Neural cell (in vitro differentiated cells): ENCODE measurements at regions not wholly inside any gene's neighbourhood (a gene's known extent, or its start where the extent isn't known, plus 50 kb on each side); places are given as distances from the start of the nearest gene placed in this dataset.

Experiments
- EP300 ChIP-seq: fragments of 450-650 bp; conservative IDR thresholded peaks from 2 replicates; pipeline ENCODE4 v1.6.1; 2014; ENCODE audit warnings: antibody characterized with exemption, mild to moderate bottlenecking, moderate library complexity; ENCODE audit not compliant: poor library complexity, severe bottlenecking
- EZH2 ChIP-seq: fragments of 200-600, 300-800 bp; shearing (Covaris generic), sonication (generic); IDR thresholded peaks from 2 replicates; pipeline ENCODE4 v1.6.1; 2014; ENCODE audit warnings: antibody characterized with exemption, low read length, borderline replicate concordance, mild to moderate bottlenecking; ENCODE audit not compliant: insufficient read depth, poor library complexity, severe bottlenecking
- POLR2AphosphoS5 ChIP-seq: IDR thresholded peaks from 2 replicates; pipeline ENCODE4 v1.6.1; 2012
- RAD21 ChIP-seq: fragments of 450-650 bp; conservative IDR thresholded peaks from 2 replicates; pipeline ENCODE4 v1.6.1; 2014; ENCODE audit warnings: antibody characterized with exemption, mild to moderate bottlenecking, moderate library complexity
- TF ChIP-seq, protein P1 (sequence below): fragments of 450-650 bp; IDR thresholded peaks from 2 replicates; pipeline ENCODE4 v1.5.1; 2014; ENCODE audit warnings: antibody characterized with exemption, mild to moderate bottlenecking, moderate library complexity; ENCODE audit not compliant: poor library complexity, severe bottlenecking
- TF ChIP-seq, protein P2 (sequence below): IDR thresholded peaks from 2 replicates; pipeline ENCODE4 v1.6.1; 2012; ENCODE audit warnings: borderline replicate concordance

DNA sequence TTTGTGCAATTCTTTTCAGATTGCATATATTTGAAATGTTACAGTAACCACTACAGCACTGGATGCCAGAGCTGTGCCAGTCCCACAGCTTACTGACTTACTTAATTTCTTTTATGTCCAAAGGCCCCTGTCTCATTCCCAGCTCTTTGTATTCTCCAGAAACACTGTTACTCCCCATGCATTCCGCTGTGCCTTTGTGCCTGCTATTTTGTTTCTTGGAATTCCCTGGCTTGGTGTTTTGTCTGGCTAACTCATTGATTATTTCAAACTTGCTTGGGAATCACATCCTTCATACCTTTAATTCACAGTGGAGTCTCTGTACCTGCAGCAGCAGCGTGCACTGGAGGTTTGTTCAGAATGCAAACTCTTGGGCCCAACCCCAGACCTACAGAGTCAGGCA lies 601.9 kb upstream of the DDX18 start:
- TF ChIP-seq, protein P1, sequence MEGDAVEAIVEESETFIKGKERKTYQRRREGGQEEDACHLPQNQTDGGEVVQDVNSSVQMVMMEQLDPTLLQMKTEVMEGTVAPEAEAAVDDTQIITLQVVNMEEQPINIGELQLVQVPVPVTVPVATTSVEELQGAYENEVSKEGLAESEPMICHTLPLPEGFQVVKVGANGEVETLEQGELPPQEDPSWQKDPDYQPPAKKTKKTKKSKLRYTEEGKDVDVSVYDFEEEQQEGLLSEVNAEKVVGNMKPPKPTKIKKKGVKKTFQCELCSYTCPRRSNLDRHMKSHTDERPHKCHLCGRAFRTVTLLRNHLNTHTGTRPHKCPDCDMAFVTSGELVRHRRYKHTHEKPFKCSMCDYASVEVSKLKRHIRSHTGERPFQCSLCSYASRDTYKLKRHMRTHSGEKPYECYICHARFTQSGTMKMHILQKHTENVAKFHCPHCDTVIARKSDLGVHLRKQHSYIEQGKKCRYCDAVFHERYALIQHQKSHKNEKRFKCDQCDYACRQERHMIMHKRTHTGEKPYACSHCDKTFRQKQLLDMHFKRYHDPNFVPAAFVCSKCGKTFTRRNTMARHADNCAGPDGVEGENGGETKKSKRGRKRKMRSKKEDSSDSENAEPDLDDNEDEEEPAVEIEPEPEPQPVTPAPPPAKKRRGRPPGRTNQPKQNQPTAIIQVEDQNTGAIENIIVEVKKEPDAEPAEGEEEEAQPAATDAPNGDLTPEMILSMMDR: no peak
- TF ChIP-seq EP300 (no peak), EZH2 (no peak), POLR2AphosphoS5 (no peak), RAD21 (no peak)
- TF ChIP-seq, protein P2, sequence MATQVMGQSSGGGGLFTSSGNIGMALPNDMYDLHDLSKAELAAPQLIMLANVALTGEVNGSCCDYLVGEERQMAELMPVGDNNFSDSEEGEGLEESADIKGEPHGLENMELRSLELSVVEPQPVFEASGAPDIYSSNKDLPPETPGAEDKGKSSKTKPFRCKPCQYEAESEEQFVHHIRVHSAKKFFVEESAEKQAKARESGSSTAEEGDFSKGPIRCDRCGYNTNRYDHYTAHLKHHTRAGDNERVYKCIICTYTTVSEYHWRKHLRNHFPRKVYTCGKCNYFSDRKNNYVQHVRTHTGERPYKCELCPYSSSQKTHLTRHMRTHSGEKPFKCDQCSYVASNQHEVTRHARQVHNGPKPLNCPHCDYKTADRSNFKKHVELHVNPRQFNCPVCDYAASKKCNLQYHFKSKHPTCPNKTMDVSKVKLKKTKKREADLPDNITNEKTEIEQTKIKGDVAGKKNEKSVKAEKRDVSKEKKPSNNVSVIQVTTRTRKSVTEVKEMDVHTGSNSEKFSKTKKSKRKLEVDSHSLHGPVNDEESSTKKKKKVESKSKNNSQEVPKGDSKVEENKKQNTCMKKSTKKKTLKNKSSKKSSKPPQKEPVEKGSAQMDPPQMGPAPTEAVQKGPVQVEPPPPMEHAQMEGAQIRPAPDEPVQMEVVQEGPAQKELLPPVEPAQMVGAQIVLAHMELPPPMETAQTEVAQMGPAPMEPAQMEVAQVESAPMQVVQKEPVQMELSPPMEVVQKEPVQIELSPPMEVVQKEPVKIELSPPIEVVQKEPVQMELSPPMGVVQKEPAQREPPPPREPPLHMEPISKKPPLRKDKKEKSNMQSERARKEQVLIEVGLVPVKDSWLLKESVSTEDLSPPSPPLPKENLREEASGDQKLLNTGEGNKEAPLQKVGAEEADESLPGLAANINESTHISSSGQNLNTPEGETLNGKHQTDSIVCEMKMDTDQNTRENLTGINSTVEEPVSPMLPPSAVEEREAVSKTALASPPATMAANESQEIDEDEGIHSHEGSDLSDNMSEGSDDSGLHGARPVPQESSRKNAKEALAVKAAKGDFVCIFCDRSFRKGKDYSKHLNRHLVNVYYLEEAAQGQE: no peak
